Vagina (tissue), 2 donors: ENCODE measurements at regions not wholly inside any gene's neighbourhood (a gene's known extent, or its start where the extent isn't known, plus 50 kb on each side); places are given as distances from the start of the nearest gene placed in this dataset.

ENCODE experiments used
- DNase-seq, 2 donors: peaks; one replicate each; pipeline ENCODE4 v3.0.0-alpha.2; 2017; ENCODE audit errors: extremely low spot score in 2 of 2
- H3K27ac ChIP-seq: fragments of 200-600 bp; sonication (generic); one replicate; pipeline ENCODE4 v1.5.1; 2019
- H3K27me3 ChIP-seq: fragments of 200-600 bp; sonication (generic); one replicate; pipeline ENCODE4 v1.5.1; 2019
- H3K36me3 ChIP-seq, 2 donors: fragments of 200-600 bp; sonication (generic); one replicate each; pipeline ENCODE4 v1.5.1; 2017 to 2019
- H3K4me1 ChIP-seq: fragments of 200-600 bp; sonication (generic); one replicate; pipeline ENCODE4 v1.5.1; 2019
- H3K4me3 ChIP-seq, 2 donors: fragments of 200-600 bp; sonication (generic); 1 replicate in 1 of 2; 2 replicates in 1 of 2; pipeline ENCODE4 v1.5.1; 2016 to 2019
- H3K9me3 ChIP-seq: fragments of 200-600 bp; sonication (generic); one replicate; pipeline ENCODE4 v1.5.1; 2019
- POLR2A ChIP-seq, 2 donors: fragments of 450-650 bp; IDR thresholded peaks; one replicate each; pipeline ENCODE4 v1.6.1; 2017; ENCODE audit warnings: antibody characterized with exemption in 2 of 2, mild to moderate bottlenecking in 2 of 2, moderate library complexity in 2 of 2
- POLR2AphosphoS5 ChIP-seq, 2 donors: sonication (generic); formaldehyde crosslinking; IDR thresholded peaks; one replicate each; pipeline ENCODE4 v1.9.0; 2017; ENCODE audit warnings: antibody characterized with exemption in 2 of 2, mild to moderate bottlenecking in 2 of 2, low read depth in 1 of 2; ENCODE audit not compliant: insufficient read depth in 1 of 2
- intact Hi-C: fragments of 100-400 bp; cut with DNase I; formaldehyde crosslinking; loops from one replicate; pipeline ENCODE4 v1.15.1; 2023
- TF ChIP-seq, protein P1 (sequence below), 3 experiments: fragments of 450-650 bp in 2 of 3; fragments of 200-600 bp in 1 of 3; sonication (generic) in 1 of 3; IDR thresholded peaks; one replicate each; pipeline ENCODE4 v1.5.1; 2017 to 2019; ENCODE audit warnings: antibody characterized with exemption in 3 of 3, mild to moderate bottlenecking in 2 of 3, moderate library complexity in 2 of 3

DNA sequence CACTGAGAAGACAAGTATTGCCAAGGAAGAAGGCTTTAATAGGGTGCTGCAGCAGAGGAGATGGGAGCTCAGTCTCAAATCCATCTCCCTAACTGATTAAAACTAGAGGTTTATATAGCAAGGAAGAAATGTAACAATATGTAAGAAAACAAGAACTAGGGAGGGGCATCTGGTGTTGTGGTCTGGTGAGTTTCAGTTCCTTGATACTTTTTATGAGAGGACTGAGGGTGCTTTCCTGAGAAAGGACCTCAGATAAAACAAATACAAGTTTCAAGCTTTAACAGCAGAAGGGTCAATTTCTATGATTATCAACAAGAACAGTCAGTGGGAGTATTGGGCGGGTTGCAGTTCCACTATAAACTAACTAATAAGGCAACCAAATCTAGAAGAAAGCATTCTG is 1967.5 kb downstream of the SUCLG1 start:
- no peak overlapping the region for H3K4me3 ChIP-seq
- H3K9me3 ChIP-seq, result no peaks in the 10 kb centered on the region
- no peak for DNase-seq
- no peaks in the 10 kb centered on the region for H3K4me1 ChIP-seq
- H3K27ac ChIP-seq, result no peak overlapping the region
- TF ChIP-seq POLR2A (IDR thresholded peaks at IDR 0.05), result no peak
- no peak for TF ChIP-seq POLR2AphosphoS5 (IDR thresholded peaks at IDR 0.05; ENCODE audit: insufficient read depth in 1 of 2, low read depth in 1 of 2)
- TF ChIP-seq, protein P1, sequence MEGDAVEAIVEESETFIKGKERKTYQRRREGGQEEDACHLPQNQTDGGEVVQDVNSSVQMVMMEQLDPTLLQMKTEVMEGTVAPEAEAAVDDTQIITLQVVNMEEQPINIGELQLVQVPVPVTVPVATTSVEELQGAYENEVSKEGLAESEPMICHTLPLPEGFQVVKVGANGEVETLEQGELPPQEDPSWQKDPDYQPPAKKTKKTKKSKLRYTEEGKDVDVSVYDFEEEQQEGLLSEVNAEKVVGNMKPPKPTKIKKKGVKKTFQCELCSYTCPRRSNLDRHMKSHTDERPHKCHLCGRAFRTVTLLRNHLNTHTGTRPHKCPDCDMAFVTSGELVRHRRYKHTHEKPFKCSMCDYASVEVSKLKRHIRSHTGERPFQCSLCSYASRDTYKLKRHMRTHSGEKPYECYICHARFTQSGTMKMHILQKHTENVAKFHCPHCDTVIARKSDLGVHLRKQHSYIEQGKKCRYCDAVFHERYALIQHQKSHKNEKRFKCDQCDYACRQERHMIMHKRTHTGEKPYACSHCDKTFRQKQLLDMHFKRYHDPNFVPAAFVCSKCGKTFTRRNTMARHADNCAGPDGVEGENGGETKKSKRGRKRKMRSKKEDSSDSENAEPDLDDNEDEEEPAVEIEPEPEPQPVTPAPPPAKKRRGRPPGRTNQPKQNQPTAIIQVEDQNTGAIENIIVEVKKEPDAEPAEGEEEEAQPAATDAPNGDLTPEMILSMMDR (IDR thresholded peaks at IDR 0.05), result no peak
- H3K27me3 ChIP-seq, result no peaks in the 10 kb centered on the region
- H3K36me3 ChIP-seq, result no peaks in the 10 kb centered on the region
- intact Hi-C loops, result no loop called here

DNA sequence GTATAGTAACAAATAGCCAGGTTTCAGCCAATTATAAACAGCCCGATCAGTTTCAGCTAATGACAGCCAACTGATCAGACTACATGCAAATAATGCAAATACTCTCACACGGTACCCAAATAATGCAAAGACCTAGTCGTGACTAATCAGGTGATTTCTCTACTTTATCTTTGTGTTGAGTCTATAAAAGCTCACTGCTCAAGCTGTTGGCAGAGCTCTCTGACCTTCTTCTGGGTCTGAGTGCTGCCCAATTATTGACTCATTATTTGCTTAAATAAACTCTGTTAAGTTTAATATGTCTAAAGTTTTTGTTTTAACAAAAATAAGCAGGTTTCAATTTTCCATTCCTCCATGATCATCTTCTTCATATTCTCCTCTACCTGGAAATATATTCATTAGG is 1971.7 kb downstream of the SUCLG1 start:
- Histone ChIP-seq H3K9me3 (no peaks in the 10 kb centered on the region), H3K4me3 (no peak overlapping the region), H3K4me1 (no peaks in the 10 kb centered on the region), H3K36me3 (no peaks in the 10 kb centered on the region), H3K27ac (no peak overlapping the region), H3K27me3 (no peaks in the 10 kb centered on the region)
- TF ChIP-seq POLR2A (IDR thresholded peaks at IDR 0.05) (no peak), POLR2AphosphoS5 (IDR thresholded peaks at IDR 0.05; ENCODE audit: insufficient read depth in 1 of 2, low read depth in 1 of 2) (no peak)
- TF ChIP-seq, protein P1 (IDR thresholded peaks at IDR 0.05), result no peak
- intact Hi-C loops, result no loop called here
- no peak for DNase-seq

DNA sequence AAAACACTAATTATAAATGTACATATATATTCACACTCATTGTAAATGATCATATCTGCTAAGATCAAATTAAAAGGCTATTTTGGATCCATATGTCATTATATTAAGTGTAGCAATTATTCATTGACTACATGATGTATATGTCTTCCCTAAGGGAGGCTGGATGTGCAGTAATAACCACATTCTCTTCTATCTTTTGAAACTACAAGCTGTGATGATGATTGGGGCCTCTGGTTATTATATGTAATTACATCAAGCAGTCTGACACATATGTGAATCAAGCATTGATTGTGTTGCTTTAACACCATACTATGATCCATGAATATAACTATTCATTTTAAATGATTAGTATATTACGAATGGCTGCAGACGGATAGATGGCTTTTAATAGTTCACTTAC is 1973.4 kb downstream of the SUCLG1 start:
- H3K27me3 ChIP-seq, result no peaks in the 10 kb centered on the region
- intact Hi-C loops, result no loop called here
- no peaks in the 10 kb centered on the region for H3K9me3 ChIP-seq
- DNase-seq, result no peak
- H3K36me3 ChIP-seq, result no peaks in the 10 kb centered on the region
- TF ChIP-seq, protein P1 (IDR thresholded peaks at IDR 0.05), result no peak
- TF ChIP-seq POLR2AphosphoS5 (IDR thresholded peaks at IDR 0.05; ENCODE audit: insufficient read depth in 1 of 2, low read depth in 1 of 2), result no peak
- TF ChIP-seq POLR2A (IDR thresholded peaks at IDR 0.05), result no peak
- H3K4me1 ChIP-seq, result no peaks in the 10 kb centered on the region
- no peak overlapping the region for H3K27ac ChIP-seq
- no peak overlapping the region for H3K4me3 ChIP-seq

DNA sequence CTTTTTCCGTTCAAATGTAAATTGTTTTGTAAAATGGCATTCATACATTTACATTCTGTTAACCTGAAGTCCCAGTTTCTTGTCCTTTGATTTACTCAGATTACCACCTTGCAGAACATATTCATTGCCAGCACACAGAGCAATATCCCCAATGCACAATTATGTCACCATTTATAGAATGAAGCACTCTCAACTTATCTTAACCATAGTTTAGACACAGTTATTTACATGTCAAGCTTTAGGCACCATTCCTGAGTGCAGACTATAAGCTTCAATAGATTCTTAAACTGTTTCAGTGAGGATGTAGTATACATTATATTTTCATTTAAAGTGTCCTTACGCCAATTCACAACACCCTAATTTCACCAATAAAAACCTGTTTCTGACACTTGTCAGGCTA is 1977.9 kb downstream of the SUCLG1 start:
- TF ChIP-seq POLR2A (IDR thresholded peaks at IDR 0.05) (no peak), POLR2AphosphoS5 (IDR thresholded peaks at IDR 0.05; ENCODE audit: insufficient read depth in 1 of 2, low read depth in 1 of 2) (no peak)
- TF ChIP-seq, protein P1 (IDR thresholded peaks at IDR 0.05), result no peak
- no peak for DNase-seq
- intact Hi-C loops, result no loop called here
- Histone ChIP-seq H3K4me1 (no peaks in the 10 kb centered on the region), H3K27ac (no peak overlapping the region), H3K27me3 (no peaks in the 10 kb centered on the region), H3K9me3 (no peaks in the 10 kb centered on the region), H3K36me3 (no peaks in the 10 kb centered on the region), H3K4me3 (no peak overlapping the region)

DNA sequence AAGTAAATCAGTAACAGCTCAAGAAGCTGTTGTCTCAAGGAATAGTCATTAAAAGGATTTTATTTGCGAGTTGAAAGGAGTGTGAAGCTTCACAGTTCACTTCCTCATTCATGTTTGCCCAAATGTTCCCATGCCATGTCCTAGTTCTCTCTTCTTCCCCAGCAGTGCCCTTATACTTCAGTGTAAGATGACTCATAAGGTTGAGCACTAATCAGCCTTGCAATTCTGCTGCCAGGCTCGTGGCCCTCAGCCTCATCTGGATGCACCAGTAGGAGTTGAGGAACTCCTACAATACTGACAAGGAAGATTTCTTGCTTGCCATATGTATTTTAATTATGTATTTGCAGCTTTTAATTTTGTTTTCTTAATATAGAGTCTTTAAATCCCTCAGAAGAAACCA is 1980.4 kb downstream of the SUCLG1 start:
- H3K36me3 ChIP-seq, result no peaks in the 10 kb centered on the region
- no peak for TF ChIP-seq POLR2A (IDR thresholded peaks at IDR 0.05)
- no peak for TF ChIP-seq POLR2AphosphoS5 (IDR thresholded peaks at IDR 0.05; ENCODE audit: insufficient read depth in 1 of 2, low read depth in 1 of 2)
- TF ChIP-seq, protein P1 (IDR thresholded peaks at IDR 0.05), result no peak
- no peaks in the 10 kb centered on the region for H3K9me3 ChIP-seq
- no peaks in the 10 kb centered on the region for H3K4me1 ChIP-seq
- H3K27ac ChIP-seq, result no peak overlapping the region
- no peak for DNase-seq
- intact Hi-C loops, result no loop called here
- H3K4me3 ChIP-seq, result no peak overlapping the region
- no peaks in the 10 kb centered on the region for H3K27me3 ChIP-seq
